ENCODE measurements at regions not wholly inside any gene's neighbourhood (a gene's known extent, or its start where the extent isn't known, plus 50 kb on each side); places are given as distances from the start of the nearest gene placed in this dataset.

GRCh38 chr10:44053391-44053790, 331.5 kb downstream of the CXCL12 start:
- no peak for TF ChIP-seq CTCF (IDR thresholded peaks at IDR 0.05)
- TF ChIP-seq POLR2AphosphoS5 (IDR thresholded peaks at IDR 0.05) = no peak
- TF ChIP-seq POLR2A (IDR thresholded peaks at IDR 0.05) = no peak
- no peak for TF ChIP-seq EP300 (IDR thresholded peaks at IDR 0.05)
